GM20431 (cell line): ENCODE measurements at regions not wholly inside any gene's neighbourhood (a gene's known extent, or its start where the extent isn't known, plus 50 kb on each side); places are given as distances from the start of the nearest gene placed in this dataset.

Experiments used
- in situ Hi-C: fragments of 300-500 bp; cut with MseI, MboI; formaldehyde crosslinking; loops from one replicate; pipeline ENCODE4 v1.15.0; 2020; ENCODE audit warnings: low sequenced_read_pairs; ENCODE audit not compliant: unreplicated experiment

DNA sequence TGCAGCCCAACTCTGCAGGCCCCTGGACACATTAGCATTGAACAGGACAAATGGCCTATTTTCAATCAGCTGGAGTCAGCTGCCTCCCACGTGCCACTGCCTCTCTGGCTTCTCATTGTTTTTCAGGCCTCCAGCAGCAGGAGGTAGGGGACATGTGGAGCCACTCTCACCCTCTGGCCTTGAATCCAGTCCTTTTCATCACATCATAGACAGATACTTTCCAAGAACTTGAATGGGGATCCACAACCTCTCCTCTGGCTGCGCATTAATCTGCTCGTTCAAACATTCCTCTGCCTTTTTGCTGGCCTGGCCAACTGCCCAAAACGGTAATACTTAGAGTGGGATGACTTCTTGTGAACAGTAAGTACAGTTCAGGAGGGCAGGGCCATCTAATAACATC, 592.3 kb downstream of the PKHD1 start:
- in situ Hi-C loops, result no loop called here

DNA sequence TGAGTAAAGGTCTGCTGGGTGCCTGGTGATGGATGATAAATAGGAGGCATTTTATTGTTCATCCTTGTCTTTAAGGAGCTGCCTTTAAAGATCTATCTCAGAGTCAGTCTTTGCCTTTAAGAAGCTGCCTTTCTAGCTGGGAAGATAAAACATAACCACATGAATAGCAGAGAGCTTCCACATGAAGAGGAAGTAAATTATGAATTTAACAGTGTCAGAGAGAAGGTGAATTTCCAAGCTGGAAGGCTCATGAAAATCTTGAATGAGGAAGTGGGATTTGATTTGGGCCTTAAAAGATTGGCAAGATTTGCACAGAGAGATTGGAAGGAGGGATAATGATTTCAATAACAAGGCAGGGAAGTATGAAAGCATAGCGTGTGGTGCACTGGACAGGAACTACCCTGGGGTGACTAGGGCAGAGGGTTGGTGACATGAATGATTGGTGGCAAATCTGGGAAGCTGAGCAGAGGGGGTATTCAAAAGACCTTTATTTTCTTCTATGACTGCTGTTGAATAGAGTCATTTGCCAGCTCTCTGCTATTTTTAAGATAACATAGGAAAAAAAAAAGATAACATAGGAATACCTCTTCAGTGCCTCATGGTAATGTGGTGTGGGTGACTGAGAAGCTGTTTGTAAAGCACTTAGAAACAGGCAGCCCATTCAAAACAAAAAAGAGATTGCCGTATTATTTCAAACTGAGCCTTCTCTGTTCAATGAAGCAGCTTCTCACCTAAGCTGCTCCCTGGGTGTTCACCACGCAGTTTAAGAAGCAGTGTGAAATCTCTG, 591.6 kb downstream of the PKHD1 start:
- in situ Hi-C loops, result no loop called here

DNA sequence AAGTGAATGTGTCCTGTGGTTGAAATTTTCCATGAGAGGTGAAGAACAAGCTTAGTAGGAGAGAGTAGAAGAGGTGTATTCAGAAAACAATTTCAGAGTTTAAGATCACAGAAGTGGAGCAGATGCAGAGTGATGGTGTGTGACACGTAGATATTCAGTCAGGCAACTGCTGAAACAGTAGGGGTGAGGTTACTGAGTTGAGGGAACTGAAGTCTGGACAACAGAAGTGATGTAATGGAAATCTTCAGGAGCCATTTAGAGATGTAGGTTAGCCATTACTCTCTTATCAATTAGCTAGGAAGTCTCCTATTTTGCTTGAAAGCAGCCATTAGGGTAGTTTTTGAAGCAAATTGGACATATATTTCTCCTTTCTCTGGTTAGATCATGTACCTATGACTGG, 584.4 kb downstream of the PKHD1 start:
- in situ Hi-C loops, result no loop called here

DNA sequence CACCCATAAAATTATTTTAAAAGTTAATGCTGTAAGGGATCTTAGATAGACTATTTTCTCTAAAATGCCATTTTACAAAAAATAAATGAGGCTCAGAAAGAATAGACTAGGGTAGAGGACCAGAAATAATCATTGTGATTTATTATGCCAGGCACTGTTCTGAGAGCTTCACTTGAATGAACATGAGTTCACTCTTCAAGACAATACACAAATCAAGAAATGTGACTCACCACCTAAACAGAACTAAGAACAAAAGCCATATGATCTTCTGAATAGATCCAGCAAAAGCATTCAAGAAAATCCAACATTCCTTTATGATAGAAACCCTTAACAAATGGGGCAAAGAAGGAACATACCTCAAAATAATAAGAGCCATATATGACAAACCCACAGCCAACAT, 582.0 kb downstream of the PKHD1 start:
- in situ Hi-C loops, result no loop called here

DNA sequence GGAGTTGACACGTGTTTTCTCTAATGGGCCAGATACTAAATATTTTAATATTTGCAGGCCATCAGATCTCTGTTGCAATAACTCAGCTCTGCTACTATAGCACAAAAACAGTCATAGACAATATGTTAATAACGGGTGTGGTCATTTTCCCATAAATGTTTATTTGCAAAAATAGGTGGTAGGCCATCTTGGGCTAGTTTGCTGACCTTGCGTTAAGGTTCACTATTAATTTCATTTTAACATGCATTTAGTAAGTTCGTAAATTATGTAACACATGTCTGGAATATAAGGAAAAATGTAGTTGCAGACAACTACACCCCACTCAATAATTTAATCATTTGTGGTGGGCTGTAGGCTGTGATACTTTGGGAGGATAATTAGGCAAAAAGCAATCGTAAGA, 577.8 kb downstream of the PKHD1 start:
- in situ Hi-C loops, result no loop called here

DNA sequence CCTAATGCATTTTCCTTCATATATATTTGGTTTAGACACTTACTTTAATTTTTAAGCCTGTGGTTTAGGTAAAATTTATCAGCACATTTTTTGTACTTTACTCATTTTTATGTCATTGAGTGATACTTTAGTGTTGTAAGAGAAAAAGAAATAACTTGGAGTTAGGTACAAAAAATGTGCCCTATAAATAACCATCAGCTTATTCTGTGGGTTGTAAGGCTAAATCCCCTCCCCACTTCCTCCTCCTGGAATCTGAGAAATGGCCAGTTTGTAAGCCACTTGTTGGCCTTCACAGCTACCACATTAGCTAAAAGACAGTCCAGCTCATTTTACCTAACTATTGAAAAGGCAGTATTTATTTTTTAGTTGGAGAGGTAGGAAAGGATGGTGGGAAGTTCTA, 576.3 kb downstream of the PKHD1 start:
- in situ Hi-C loops, result no loop called here

DNA sequence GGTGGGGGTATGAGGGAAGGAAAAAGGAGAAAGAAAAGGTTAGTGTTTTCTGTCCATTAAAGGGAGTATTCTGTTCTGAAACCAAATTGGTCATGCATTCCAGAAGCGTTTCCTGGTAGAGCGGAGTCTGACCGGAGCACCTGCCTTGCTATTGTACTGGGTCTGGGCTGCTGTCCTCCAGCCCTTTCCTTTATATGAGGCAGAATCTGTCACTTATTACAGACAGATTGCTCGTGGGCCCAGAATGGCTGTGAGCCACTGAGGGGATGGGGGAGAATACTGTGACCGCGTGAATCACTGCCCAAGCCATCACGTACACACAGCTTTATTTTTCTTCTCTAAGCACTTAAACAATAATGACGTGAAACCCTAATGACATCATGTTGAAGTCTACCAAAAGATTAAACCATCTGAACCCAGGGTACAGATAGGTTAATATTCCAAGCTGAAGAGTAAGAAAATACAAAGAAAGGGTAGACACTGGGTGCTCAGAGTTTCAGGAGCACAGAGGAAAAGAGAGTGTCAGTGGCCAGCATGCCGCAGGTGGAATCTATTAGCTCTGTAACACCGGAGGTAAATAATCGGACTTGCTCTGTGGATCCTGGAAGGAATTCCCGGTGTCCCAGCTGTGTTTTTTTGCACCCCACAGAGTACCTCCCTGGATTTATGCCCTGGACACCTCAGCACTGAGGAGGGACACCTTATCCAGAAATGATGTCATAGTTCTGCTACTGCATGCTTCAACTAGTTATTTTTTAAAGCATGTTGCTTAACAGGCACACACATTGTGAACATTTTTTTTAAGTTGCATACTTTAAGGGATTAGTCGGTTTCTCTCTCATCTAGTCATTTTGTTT, 573.3 kb downstream of the PKHD1 start:
- in situ Hi-C loops, result no loop called here

DNA sequence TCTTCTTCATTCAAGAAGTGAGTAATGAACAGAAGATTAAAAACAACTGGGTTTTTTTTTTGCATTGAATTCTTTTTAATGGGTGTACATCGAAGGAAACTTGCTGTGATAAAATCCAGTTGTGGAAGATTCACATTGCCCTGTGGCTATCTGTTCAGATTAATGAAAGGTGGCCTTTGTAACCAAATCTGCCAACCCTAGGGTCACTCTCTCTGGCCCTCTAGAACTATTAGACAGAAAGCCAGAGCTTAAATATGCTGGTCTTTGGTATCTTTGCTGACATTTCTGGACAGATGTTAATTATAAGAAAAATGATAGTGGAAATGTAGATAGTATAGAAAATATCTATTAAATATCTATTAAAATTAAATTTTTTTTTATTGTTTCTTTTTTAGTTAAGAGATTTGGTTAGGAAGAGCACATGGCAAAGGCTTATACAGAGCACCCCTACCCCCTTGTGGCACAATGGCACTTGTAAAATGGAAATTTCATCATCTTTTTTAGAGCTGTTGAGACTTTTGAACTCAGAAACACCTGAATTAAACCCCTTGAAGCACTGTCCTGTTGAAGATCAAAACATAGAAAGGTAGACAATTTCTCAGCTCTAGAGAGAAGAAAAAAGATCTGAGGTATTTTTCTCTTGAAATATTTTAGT, 572.5 kb downstream of the PKHD1 start:
- in situ Hi-C loops, result no loop called here

DNA sequence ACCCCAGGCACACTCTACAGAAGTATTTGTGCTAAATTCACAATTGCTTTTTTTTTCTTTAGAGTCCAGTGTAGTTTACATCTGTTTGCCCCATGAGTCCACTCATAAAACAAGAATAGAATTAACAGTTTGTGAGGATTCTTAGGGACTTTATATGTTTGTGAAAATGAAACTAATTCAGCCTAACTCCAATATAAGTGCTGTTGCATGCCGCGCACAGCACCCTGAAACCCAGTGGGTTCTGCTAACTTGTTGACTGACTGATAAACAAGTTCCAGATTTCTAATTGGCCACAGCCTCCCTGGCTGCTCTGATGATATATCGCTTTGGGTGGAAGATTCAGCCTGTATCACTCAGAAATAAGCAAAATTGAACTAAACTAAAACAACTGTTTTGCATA, 561.4 kb downstream of the PKHD1 start:
- in situ Hi-C loops, result no loop called here

DNA sequence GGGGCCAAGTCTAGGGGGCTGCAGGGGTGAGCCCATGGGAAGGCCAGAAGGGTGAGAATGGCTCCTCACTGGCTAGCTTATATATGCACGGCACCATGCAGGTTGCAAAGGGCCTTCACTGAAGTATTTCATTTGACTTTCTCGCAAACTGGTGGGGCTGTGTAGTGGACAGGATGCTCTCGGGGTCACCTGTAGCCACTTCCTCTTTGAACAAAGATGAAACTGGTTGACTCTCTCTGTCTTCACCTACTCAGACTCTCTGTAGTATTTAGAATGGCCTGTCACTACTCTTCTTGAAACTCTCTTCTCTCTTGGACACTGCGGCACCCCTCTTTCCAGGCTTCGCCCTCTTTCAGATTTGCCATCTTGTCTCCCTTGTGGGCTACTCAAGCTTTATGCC, 560.5 kb downstream of the PKHD1 start:
- in situ Hi-C loops, result no loop called here

DNA sequence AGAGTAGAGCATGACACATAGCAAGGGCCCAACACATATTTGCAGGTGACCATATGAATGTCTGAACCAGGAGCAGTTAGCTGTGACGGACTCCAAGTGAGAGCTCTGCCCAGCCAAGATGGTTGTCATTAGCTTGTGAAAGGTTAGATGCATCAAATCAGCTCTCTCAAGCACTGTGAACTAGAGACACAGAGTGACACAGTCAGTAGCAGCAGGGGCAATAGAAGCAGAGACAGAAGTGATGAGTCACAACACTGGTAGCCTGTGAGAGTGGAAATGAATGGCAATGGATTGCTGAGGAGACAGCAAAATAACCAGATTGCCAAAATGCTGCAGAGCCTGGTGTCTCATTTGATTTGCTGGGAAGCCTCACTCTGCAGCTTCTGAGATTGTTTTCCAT, 558.9 kb downstream of the PKHD1 start:
- in situ Hi-C loops, result no loop called here

DNA sequence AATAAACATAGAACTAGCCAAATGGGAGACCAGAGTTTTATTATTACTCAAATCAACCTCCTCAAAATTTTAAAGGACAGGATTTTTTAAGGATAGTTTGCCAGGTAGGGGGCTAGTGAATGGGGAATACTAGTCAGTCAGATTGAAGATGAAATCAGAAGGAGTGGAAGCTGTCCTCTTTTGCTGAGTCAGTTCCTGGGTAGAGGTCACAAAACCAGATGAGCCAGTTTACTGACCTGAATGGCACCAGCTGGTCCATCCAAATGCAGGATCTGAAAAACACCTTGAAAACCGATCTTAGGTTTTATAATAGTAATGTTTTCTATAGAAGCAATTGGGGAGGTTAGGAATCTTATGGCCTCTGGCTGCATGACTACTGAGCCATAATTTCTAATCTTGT, 558.2 kb downstream of the PKHD1 start:
- in situ Hi-C loops, result no loop called here

DNA sequence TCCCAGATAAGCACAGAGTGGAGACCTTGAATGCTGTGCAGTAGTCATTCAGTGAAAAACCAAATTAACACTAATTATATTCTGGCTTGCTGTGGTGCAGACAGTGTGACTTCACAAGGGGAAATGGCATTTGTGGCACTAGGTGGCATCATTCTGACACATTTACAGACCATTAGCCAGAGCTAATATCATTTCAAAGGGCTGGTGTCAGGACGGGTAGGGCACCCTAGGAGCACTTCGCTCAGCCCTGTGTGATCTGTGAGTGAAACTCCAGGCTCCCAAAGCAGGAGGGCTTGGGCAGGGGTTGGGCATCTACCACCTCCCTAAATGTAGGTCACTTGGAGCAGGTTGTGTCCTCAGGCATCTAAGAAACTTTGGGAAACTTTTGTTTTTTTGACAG, 555.8 kb downstream of the PKHD1 start:
- in situ Hi-C loops, result no loop called here

DNA sequence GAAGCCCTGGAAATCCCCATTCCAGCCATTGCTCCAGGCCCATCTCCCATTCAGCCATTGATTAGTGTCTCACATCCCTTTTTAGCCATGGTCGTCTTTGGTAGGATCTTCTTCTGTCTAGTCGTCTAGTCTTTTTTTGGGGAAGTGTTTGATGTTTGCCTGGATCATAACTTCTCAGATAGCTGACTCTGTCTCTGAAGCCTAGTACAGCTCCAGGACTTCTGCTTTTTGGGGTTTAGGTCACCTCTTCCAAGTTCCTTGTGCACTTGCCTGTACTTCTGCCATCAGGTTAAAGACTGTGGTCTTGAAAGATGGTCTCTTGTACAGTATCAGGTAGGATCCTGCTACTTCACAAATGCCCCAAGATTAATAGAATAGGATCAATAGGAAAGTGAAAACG, 553.5 kb downstream of the PKHD1 start:
- in situ Hi-C loops, result no loop called here

DNA sequence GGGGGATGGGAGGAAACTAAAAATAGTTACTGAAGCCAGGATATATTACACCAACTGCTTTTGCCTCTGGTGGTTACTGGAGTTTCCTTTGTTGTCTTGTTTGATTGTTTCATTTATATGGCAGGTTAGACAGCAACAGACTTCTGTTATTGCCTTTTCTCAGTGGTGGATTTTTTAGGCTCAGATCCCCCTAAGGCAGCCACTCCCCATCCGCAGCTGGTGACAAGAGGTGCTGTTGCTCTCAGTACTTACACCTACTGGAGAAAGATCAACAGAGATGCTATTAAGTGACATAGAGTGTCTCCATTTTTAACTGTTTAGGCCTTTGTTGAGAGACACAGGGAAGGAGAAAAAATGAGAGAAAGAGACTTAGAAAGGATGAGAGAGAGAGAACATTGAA, 552.1 kb downstream of the PKHD1 start:
- in situ Hi-C loops, result no loop called here

DNA sequence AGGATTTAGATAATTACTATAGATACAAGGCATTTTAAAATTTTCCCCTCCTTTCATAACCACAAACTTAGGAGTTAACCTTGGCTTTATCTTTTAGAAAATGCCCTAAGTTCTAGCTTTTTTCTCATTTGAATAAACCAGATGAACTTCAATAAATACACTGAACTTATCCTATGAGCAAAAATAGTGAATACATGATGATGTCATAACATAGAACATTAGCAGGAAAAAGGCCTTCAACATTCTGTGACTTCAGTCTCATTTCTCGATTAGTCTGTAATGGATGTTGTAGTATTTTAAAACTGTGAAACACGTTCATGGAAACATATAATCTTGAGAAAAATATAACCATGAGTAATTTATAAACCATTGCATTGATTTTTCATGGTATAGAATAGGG, 550.7 kb downstream of the PKHD1 start:
- in situ Hi-C loops, result no loop called here

DNA sequence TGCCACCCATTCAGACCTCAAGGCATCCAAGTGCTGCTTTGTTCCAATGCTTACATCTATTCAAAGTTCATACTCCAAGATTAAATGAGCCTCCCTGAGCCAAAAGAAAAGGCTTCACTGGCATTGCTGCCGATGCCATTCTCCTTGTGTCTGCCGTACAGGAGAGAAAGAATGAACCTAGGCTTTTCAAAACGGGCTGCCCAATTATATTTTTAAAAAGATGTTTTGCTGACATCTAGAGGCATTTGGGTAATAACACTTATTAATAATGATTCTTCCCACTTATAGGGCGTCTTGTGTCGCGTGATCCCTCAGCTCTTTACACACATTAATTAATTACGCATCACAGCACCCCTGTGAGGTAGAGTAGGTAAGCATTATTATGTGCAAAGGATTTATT, 545.6 kb downstream of the PKHD1 start:
- in situ Hi-C loops, result no loop called here

DNA sequence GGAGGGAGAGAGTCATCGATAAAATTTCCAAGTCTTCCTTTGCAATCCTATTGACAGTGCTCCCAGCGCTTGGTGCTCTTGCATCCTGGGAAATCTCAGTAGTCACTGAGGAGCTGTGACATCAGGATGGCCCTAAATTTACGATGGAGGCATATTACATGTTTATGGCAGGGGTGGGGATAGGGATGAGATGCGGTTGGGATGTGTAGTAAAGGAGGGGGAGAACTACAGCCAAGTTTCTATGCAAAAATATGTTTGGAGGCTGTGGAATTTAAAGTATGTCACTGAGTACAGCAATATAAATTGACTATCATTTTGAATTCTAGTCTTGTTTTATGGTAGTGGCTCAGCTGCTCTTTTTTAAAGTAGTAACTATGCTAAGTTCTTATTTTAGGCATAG, 544.9 kb downstream of the PKHD1 start:
- in situ Hi-C loops, result no loop called here

DNA sequence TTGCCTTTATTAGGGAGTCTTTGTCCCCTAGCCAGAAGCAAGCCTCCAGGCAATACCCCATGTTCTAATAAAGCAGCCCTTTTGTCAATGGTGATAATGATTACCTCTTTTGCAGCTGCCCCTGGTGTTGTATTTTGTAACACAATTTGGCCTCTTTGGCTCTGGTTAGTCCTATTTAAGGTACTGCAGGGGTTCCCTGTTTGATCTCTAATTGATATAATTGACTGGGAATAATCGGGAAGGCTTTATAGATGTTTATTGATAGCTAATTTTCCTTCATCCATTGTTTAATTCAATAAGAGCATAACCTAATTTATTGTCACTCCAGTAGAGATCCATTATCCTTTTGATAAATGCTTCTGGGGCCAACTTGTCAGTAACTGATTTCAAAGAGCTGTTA, 537.2 kb downstream of the PKHD1 start:
- in situ Hi-C loops, result loop anchor here (25.0 kb wide), 1 partner anchor 738 kb away; the partner anchor contains the start of gene TFAP2B

DNA sequence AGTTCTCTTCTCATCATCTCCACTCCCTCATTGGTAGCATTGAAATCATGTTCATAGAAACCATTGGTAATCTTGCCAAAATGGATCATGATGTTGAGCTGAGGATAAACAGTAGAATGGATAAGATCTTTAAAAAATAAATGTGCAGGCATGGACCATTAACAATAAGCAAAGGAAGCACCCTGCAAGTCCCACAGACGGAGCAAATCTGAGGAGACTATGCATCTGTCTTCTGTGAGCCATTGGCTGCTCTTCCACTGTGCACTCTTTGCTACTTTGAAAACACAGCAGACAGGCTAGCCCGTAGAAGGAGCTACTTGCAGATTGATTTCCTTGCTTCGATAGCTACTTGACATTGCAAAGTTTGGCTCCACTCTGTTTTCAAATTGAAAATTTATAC, 535.0 kb downstream of the PKHD1 start:
- in situ Hi-C loops, result loop anchor here (25.0 kb wide), 1 partner anchor 740 kb away; the partner anchor contains the start of gene TFAP2B
